NCI-H460 (cell line): ENCODE measurements at regions not wholly inside any gene's neighbourhood (a gene's known extent, or its start where the extent isn't known, plus 50 kb on each side); places are given as distances from the start of the nearest gene placed in this dataset.
"Not testable (repeated sequence)": the region's sequence is repeated elsewhere in the genome, so short reads cannot be mapped to it uniquely, and the experiment has no call there.

Source experiments
- DNase-seq: peaks from one replicate; pipeline ENCODE4 v3.0.0-alpha.2; 2016; ENCODE audit warnings: low read depth; ENCODE audit errors: extremely low read depth

GRCh38 chr2:84373391-84373790 is 85.7 kb downstream of the SUCLG1 start:
- no peak for DNase-seq

GRCh38 chr2:84362541-84362940 is 96.5 kb downstream of the SUCLG1 start:
- DNase-seq: no peak

GRCh38 chr2:84338069-84338468 is 121.0 kb downstream of the SUCLG1 start:
- DNase-seq: no peak

- DNase-seq: no peak
Measured at GRCh38 chr2:84327645-84328249, 131.3 kb downstream of the SUCLG1 start.

DNA sequence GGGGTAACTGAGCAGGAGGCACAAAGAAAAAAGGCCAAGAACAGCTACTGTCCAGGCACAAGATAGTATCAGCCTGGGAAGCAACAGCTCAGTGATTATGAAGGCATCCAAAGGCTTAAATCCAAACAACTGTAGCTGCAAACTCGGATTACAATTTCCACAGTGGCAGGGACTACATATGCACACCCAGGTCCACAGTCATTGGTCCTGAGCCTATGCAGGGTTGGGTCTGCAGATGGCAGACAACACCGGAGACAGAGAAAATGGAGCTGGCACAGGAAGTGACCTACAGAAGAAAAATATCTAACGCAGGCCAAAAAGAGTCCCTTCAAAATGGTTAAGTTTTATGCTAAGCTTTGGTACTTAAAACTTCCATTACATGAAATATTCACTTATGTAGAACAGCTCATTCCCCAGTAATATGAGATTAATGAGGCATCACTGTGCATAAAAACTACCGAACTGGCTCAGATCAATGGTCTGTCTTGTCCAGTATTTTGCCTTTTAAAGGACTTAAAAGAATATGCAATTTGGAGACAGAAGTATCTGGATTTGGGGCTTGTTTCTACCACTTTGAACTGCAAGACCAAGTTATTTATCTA is 132.1 kb downstream of the SUCLG1 start:
- no peak for DNase-seq

GRCh38 chr2:84323890-84324289 is 135.2 kb downstream of the SUCLG1 start:
- DNase-seq: no peak

- DNase-seq: no peak
Measured at GRCh38 chr2:84320940-84321339, 138.1 kb downstream of the SUCLG1 start.

DNA sequence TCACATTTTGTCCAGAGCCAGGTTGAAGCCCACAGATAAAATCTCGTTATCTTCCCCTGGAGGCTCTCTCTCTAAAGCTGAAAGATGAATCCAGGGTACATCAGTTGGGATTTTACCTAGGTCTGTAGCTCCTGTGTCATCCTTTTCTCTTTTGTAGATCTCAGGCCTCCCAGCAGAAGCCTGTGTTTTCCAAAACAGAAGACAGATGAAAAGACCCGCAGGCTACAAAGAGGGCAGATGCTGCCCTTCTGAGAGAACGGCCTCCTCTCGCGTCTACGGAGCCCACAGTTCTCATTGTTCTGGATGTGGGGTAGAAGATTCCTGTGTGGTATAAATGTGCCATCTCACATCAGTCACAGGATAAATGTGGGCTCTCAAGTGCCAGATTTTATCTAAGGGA is 139.5 kb downstream of the SUCLG1 start:
- DNase-seq: no peak

GRCh38 chr2:84317135-84317534 is 141.9 kb downstream of the SUCLG1 start:
- DNase-seq: no peak

DNA sequence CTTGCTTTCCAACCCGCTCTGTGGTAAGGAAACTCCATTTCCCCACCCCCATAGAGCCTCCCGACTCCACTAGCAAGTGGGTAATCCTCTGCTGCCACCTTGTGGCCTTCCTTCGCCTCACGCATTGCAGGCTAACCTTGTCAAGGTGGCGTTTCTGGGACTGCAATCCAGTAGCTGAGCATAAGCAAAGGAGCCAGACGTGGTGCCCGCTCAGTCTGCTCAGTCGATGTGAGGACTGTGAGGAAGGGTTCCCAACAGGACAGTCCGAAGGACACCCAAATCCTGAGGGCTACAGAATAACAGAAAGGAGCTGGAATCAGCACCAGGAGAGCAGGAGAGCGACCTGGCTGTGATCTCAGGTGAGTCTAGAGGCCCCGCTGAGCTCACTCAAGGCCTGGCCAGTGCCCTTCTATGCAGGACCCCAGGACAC is 144.2 kb downstream of the SUCLG1 start:
- peak; percentile 85 for DNase-seq

GRCh38 chr2:84314250-84314649 is 144.8 kb downstream of the SUCLG1 start:
- DNase-seq: no peak

DNA sequence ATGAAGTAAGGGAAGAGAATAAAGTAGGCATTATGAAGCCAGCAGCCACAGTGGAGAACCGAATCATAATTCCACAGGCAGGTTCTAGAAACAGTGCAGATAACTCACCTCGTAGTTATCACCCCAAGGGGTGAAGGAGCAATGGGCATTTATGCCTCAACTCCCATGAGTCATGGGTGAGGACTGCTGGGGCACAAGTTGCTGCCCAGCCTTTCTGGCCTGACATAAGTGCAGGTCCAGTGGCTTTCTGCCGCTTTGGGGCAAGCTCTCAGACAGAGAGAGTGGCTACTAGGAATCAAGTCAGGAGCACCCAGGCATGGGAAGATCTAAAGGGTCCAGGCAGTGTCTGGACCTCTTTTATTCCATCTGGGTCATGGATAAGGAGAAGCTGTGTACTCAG is 149.8 kb downstream of the SUCLG1 start:
- DNase-seq: no peak

DNA sequence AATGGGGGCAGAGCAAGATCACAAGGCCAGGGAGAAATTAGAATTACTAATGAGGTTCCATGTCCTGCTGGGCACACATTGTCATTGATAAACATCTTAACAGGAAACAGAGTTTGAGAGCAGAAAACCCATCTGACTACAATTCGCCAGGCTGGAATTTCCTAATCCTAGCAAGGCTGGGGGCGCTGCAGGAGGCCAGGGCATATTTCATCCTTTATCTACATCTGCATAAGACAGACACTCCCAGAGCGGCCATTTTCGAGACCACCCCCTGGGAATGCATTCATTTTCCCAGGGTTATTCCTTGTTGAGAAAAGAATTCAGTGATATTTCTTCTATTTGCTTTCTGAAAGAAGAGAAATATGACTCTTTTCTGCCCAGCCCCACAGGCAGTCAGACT is 152.7 kb downstream of the SUCLG1 start:
- DNase-seq: no peak

- peak; percentile 59 for DNase-seq
Measured at GRCh38 chr2:84302513-84303412, 156.3 kb downstream of the SUCLG1 start.

- DNase-seq: no peak
Measured at GRCh38 chr2:84301717-84302116, 157.4 kb downstream of the SUCLG1 start.

DNA sequence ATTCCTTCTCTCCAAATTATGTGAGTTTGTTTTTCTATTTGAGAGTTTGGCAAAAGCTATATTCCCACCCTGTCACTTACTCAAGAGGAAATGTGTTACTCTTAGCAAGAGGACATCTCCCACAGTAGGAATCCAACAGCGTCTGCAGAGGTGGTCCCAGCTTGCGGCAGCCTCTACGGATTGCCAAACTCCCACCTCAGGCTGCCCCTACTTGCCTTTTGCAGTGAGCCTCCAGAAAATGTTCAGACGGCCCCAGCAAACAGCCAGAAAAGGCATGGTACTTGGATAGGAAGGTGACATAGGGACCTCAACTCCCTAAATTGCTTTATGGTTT is 158.4 kb downstream of the SUCLG1 start:
- DNase-seq: no peak

DNA sequence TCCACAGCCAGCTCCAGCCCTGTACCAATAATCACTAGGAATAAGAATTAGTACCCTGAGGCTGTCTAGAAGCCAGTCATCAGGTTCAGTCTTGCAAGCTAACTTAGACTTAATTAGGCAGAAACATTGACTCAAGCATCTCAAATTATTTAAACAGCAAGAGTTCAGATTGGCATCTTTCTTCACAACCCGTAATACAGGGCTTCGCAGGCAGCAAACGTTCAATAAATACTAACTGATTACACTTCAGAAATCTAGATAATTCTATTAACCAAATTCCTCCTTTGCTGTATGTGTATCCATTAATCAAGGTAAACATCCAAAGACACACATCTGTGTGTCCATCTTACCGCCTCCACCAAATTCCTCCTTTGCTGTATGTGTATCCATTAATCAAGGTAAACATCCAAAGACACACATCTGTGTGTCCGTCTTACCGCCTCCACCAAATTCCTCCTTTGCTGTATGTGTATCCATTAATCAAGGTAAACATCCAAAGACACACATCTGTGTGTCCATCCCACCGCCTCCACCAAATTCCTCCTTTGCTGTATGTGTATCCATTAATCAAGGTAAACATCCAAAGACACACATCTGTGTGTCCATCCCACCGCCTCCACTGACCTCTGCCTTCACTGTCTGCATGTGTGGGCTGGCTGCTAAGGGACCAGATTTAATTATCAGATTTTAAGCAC is 158.9 kb downstream of the SUCLG1 start:
- DNase-seq: not testable (repeated sequence)

GRCh38 chr2:84299211-84299775 is 159.8 kb downstream of the SUCLG1 start:
- no peak for DNase-seq

DNA sequence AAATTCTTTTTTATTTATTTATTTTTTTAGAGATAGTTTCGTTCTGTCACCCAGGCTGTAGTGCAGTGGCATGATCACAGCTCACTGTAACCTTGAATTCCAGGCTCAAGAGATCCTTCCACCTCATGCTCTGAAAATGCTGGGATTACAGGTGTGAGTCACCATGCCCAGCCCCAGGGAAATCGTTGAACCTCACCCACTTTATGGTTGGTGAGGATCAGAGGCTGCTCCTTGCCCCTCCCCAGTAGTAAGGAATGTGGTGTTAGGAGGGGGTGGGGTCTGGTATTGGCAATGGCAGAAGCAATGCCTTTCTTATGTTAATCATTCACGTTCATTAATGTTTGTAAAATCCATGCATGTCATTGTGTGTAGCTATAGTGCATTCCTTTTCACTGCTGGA is 161.9 kb downstream of the SUCLG1 start:
- no peak for DNase-seq

DNA sequence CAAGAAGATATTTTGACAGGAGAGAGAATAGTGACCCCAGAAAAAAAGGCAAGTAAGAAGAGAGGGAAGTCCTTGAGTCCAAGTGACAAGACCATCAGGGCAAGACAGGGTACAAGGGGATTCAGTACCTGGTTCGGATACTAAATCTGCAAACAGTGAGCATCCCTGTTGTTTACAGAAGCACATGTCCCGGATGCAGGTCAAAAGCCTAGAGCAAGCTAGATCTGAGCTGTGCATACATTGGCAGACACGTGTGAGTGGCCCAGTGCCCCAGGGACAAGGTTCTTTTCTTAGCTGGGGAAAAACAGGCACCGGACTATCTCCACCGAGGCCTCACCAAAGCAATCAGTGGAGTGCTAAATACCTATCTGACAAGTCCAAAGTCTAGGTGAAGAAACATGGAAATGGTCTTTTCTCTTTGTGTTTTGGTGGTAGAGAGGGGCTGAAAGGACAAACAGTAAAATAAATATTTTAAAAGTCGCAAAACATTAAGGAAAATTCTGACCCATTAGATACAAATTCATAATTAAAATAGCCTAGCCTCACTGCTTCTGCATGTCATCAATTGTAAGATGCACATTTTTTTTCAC is 165.2 kb downstream of the SUCLG1 start:
- no peak for DNase-seq

GRCh38 chr2:84292545-84292944 is 166.5 kb downstream of the SUCLG1 start:
- DNase-seq: no peak
